Subcutaneous abdominal adipose tissue (tissue), 5 donors: ENCODE measurements at regions not wholly inside any gene's neighbourhood (a gene's known extent, or its start where the extent isn't known, plus 50 kb on each side); places are given as distances from the start of the nearest gene placed in this dataset.

ENCODE experiments used
- H3K27ac ChIP-seq: one replicate; pipeline ENCODE4 v1.7.0; 2013; ENCODE audit warnings: low read depth, mild to moderate bottlenecking, inconsistent platforms, low read length, moderate library complexity
- H3K27me3 ChIP-seq, 5 donors: one replicate each; pipeline ENCODE4 v1.7.0; 2013; ENCODE audit warnings: low read length in 5 of 5, inconsistent platforms in 1 of 5; ENCODE audit not compliant: control insufficient read depth in 5 of 5, insufficient read depth in 4 of 5
- H3K36me3 ChIP-seq, 5 donors: one replicate each; pipeline ENCODE4 v1.7.0; 2013; ENCODE audit warnings: low read length in 5 of 5; ENCODE audit not compliant: control insufficient read depth in 5 of 5, insufficient read depth in 5 of 5
- H3K4me1 ChIP-seq, 5 donors: one replicate each; pipeline ENCODE4 v1.7.0; 2013; ENCODE audit warnings: low read length in 5 of 5, mild to moderate bottlenecking in 3 of 5, moderate library complexity in 1 of 5; ENCODE audit not compliant: control insufficient read depth in 5 of 5, insufficient read depth in 5 of 5
- H3K4me3 ChIP-seq, 5 donors: one replicate each; pipeline ENCODE4 v1.7.0; 2013; ENCODE audit warnings: low read length in 5 of 5, low read depth in 1 of 5
- H3K9ac ChIP-seq, 5 donors: one replicate each; pipeline ENCODE4 v1.7.0; 2013; ENCODE audit warnings: low read length in 5 of 5, mild to moderate bottlenecking in 4 of 5, moderate library complexity in 3 of 5
- H3K9me3 ChIP-seq, 5 donors: one replicate each; pipeline ENCODE4 v1.7.0; 2013; ENCODE audit warnings: low read length in 5 of 5; ENCODE audit not compliant: control insufficient read depth in 5 of 5
- donor health status: healthy.
- donor health status: healthy.
- donor health status: healthy.
- donor health status: healthy.
- donor health status: healthy.

DNA sequence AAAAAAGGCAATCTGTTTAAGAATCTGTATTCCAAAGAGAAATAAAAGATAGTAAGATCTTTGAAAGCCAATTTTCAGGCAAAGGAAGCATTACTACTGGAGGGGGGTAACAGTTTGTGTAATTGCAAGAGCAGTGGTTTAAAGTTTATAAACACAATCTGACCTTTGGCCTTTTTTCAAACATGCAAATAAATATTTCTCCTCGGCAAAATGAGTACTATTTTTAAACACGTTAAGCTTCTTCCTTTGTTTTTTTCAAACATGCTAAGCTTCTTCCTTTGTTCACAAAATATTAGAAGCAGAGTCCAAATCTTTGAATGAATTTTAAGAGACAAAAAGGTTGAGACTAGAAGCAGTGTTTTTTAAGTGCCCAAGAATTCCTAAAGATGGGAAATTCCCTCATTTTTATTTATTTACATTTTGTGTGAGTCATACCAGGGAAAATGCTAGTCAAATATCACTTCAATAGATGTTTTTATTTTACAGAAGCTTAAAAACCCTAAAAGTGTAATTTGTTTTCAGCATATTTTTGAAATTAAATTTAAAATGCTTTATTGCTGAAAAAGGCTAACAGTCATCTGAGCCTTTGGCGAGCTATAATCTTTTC lies 229.3 kb downstream of the GPR37 start:
- Histone ChIP-seq H3K9ac (no peak overlapping the region), H3K27ac (no peak overlapping the region), H3K36me3 (no peaks in the 10 kb centered on the region)

DNA sequence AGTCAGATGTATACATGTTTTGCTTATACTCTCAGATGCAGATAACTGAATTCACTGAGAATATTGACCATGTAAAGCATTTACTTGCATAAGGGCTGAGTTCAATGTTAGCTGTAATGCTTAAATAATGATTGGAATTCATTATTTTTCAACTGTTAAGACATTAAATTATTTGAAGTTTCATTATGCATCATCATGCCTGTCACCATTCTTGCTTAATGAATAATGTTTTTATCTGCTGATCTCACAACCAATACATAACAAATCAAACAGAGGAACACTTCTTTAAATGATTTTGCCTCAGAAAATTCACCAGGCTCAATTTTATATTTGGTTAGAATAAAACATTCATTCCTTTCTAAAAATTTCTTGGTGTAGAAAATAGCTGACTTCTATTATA lies 233.4 kb downstream of the GPR37 start:
- H3K9ac ChIP-seq = no peak overlapping the region
- H3K27me3 ChIP-seq = no peaks in the 10 kb centered on the region
- H3K4me1 ChIP-seq = peaks cover 0 to 5% (median 0%) of the 10 kb centered on the region in 5 donors
- no peak overlapping the region for H3K27ac ChIP-seq
- peaks cover 0 to 12% (median 0%) of the 10 kb centered on the region in 5 donors for H3K9me3 ChIP-seq
- H3K4me3 ChIP-seq = no peak overlapping the region
- no peaks in the 10 kb centered on the region for H3K36me3 ChIP-seq

More for the DNA sequence above, 229.3 kb downstream of the GPR37 start:
- Histone ChIP-seq H3K9me3 (no peaks in the 10 kb centered on the region), H3K4me3 (no peak overlapping the region), H3K27me3 (no peaks in the 10 kb centered on the region), H3K4me1 (peaks cover 0 to 5% (median 0%) of the 10 kb centered on the region in 5 donors)

DNA sequence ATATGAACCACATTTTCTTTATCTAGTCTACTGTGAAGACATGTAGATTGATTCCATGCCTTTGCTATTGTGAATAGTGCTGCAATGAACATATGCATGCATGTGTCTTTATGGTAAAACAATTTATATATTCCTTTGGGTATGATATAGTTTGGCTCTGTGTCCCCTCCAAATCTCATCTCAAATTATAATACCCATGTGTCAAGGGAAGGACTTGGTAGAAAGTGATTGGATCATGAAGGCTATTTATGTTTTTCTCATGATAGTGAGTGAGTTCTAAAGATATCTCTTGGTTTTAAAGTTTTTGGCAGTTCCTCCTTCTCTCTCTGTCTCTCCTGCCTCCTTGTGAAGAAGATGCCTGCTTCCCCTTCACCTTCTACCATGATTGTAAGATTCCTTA lies 248.7 kb downstream of the GPR37 start:
- Histone ChIP-seq H3K9ac (no peak overlapping the region), H3K27me3 (no peaks in the 10 kb centered on the region), H3K4me1 (no peaks in the 10 kb centered on the region), H3K27ac (no peak overlapping the region), H3K36me3 (no peaks in the 10 kb centered on the region), H3K9me3 (no peaks in the 10 kb centered on the region), H3K4me3 (no peak overlapping the region)

DNA sequence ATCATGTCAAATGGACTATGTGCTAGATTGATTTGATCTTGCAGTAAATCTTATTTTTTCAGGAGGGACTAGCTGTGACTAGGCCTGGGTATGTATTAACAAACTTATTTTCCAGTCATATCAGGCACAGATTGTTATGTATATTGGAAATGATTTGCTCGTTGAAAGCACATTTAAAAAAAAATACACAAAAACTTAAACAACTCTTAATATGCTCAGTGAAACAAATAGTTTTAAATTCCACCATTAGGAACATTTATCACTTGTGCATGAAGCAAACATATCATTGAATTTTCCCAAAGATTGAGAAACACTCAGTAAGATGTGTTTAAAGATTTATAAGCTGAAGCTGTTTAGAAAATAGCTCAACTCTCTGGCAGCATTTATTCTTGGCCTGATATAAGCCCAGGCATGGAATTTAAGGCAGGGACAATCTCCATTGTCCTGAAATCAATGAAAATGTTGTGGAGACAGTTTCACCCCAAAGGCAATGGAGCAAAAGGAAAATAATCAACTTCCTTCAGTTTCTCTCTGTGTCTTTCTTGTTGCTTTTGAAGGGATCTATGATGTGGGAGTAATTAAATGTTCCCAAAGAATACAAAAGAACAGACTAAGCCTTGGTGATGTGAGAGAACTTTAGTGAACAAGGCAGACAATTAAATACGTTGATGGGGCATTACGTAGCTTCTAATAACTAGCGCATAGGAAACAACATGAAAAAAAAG lies 250.3 kb downstream of the GPR37 start:
- Histone ChIP-seq H3K4me3 (no peak overlapping the region), H3K36me3 (no peaks in the 10 kb centered on the region), H3K27ac (no peak overlapping the region), H3K9ac (no peak overlapping the region), H3K27me3 (no peaks in the 10 kb centered on the region), H3K9me3 (no peaks in the 10 kb centered on the region), H3K4me1 (no peaks in the 10 kb centered on the region)

GRCh38 chr7:124514471-124514870 lies 251.1 kb downstream of the GPR37 start:
- no peak overlapping the region for H3K4me3 ChIP-seq
- H3K9ac ChIP-seq = no peak overlapping the region
- H3K27me3 ChIP-seq = no peaks in the 10 kb centered on the region
- H3K4me1 ChIP-seq = no peaks in the 10 kb centered on the region
- no peak overlapping the region for H3K27ac ChIP-seq
- no peaks in the 10 kb centered on the region for H3K36me3 ChIP-seq
- H3K9me3 ChIP-seq = no peaks in the 10 kb centered on the region

DNA sequence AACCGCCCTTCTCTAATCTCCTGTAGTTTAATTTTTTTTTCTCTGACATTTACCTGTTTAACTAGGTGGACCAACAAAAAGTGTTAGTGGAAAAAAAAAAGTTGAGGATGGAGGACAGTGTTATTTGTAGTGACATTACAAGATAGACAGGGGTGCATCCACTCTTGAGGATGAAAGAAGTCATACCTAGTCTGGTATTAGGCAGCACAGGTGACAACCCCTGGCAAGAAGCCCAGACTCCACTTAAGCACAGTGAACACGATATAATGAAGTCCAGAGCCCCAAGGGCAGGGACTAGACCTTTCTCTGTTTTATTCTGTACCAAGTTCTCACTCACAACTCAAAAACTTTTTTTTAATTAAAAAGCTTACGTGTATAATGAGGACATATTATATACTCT lies 268.4 kb downstream of the GPR37 start:
- Histone ChIP-seq H3K4me3 (no peak overlapping the region), H3K9ac (no peak overlapping the region), H3K36me3 (no peaks in the 10 kb centered on the region), H3K27ac (no peak overlapping the region), H3K4me1 (no peaks in the 10 kb centered on the region), H3K27me3 (no peaks in the 10 kb centered on the region), H3K9me3 (no peaks in the 10 kb centered on the region)

GRCh38 chr7:124489925-124490324 lies 275.7 kb downstream of the GPR37 start:
- H3K4me1 ChIP-seq = peaks cover 0 to 8% (median 0%) of the 10 kb centered on the region in 5 donors
- H3K36me3 ChIP-seq = no peaks in the 10 kb centered on the region
- peaks cover 0 to 3% (median 0%) of the 10 kb centered on the region in 5 donors for H3K9me3 ChIP-seq
- no peak overlapping the region for H3K9ac ChIP-seq
- H3K27me3 ChIP-seq = no peaks in the 10 kb centered on the region
- no peak overlapping the region for H3K4me3 ChIP-seq
- no peak overlapping the region for H3K27ac ChIP-seq

DNA sequence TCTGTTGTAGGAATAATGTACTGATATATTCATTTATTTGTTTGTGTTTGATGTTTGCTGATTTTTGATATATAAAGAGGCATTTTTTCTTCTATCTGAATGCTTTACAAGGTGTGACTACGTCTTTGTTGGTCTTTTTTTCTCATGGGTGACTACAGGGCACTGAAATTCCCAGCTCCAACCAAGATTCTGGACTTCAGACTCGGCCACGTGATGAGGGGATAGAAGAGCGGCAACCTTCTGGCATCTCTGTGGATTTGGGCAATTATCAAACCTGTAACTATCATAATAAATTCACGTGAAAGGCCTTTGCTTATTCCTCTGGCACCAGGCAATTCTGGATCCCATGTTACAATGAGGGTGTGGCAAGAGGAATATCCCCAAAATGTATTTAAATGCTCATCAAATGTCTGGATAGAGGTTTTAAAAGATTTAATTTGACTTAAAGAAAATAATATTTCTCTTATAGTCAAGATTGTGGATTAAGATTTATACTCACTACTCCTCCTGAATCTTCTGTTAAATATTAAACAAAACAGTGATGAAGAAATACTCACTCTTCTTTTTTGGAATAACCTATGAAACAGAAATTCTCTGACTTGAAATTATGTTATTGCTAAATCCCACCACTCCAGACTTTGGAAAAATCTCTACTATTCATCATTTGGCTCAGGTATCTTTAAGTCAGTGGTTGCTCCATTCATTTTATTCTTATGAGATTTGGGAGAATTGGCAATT lies 276.3 kb downstream of the GPR37 start:
- no peak overlapping the region for H3K4me3 ChIP-seq
- no peak overlapping the region for H3K9ac ChIP-seq
- peaks cover 0 to 8% (median 0%) of the 10 kb centered on the region in 5 donors for H3K4me1 ChIP-seq
- H3K27ac ChIP-seq = no peak overlapping the region
- H3K9me3 ChIP-seq = peaks cover 0 to 3% (median 0%) of the 10 kb centered on the region in 5 donors
- no peaks in the 10 kb centered on the region for H3K36me3 ChIP-seq
- no peaks in the 10 kb centered on the region for H3K27me3 ChIP-seq

DNA sequence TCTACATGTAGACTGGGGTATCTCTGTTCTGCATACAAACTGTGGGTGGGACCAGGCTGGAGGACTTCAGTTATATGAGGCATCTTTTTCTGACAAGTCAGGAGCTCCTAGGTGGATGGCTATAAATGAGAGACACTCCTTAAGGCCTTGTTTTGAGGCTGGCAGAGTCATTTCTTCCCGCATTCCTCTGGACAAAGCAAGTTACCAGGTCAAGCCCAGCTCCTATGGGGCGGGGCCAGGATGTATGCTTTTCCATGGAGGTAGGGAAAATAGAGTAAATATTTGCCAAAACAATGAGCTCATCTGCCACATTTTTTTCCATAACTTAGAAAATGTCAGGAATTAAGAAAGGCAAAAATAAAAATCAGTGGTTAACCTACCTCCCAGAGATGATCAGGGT lies 283.4 kb downstream of the GPR37 start:
- H3K9me3 ChIP-seq = peaks cover 0 to 4% (median 0%) of the 10 kb centered on the region in 5 donors
- H3K27ac ChIP-seq = no peak overlapping the region
- H3K36me3 ChIP-seq = no peaks in the 10 kb centered on the region
- H3K9ac ChIP-seq = no peak overlapping the region
- H3K4me3 ChIP-seq = no peak overlapping the region
- H3K4me1 ChIP-seq = no peaks in the 10 kb centered on the region
- H3K27me3 ChIP-seq = no peaks in the 10 kb centered on the region

DNA sequence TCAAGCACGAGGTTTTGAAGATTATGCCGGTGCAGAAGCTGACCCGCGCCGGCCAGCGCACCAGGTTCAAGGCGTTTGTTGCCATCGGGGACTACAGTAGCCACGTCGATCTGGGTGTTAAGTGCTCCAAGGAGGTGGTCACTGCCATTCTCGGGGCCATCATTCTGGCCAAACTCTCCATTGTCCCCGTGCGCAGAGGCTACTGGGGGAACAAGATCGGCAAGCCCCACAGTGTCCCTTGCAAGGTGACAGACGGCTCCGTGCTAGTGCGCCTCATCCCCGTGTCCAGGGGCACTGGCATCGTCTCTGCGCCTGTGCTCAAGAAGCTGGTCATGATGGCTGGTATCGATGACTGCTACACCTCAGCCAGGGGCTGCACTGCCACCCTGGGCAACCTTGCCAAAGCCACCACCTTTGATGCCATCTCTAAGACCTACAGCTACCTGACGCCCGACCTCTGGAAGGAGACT lies 284.7 kb downstream of the GPR37 start:
- H3K4me1 ChIP-seq = no peaks in the 10 kb centered on the region
- H3K36me3 ChIP-seq = no peaks in the 10 kb centered on the region
- no peaks in the 10 kb centered on the region for H3K27me3 ChIP-seq
- H3K9me3 ChIP-seq = peaks cover 0 to 4% (median 0%) of the 10 kb centered on the region in 5 donors
- no peak overlapping the region for H3K4me3 ChIP-seq
- H3K27ac ChIP-seq = no peak overlapping the region
- no peak overlapping the region for H3K9ac ChIP-seq
